A673 (cell line): ENCODE measurements at regions not wholly inside any gene's neighbourhood (a gene's known extent, or its start where the extent isn't known, plus 50 kb on each side); places are given as distances from the start of the nearest gene placed in this dataset.

Source experiments
- BruUV-seq: library from RNA; stranded (reverse); fragments of 400-500 nt; replicated peaks from 2 replicates; lab custom pipeline; 2021; lab: Mats Ljungman, UMichigan
- CTCF ChIA-PET: fragments of 300-600 bp; sonication (Branson Sonifier 250); formaldehyde crosslinking; loops from one replicate; lab custom pipeline; 2022; ENCODE audit warnings: antibody characterized with exemption; lab: Charles Lee
- POLR2A ChIA-PET: fragments of 300-600 bp; sonication (Branson Sonifier 250); formaldehyde crosslinking; loops from one replicate; lab custom pipeline; 2022; ENCODE audit warnings: antibody characterized with exemption; ENCODE audit not compliant: low non-redundant PET; lab: Charles Lee
- DNase-seq: peaks from one replicate; pipeline ENCODE4 v3.0.0-alpha.2; 2015; ENCODE audit warnings: low spot score
- H3K27ac ChIP-seq: fragments of 200-600 bp; sonication (generic); 2 replicates; pipeline ENCODE4 v1.5.1; 2016; ENCODE audit warnings: mixed run types, low read depth, mild to moderate bottlenecking, mixed read lengths, antibody characterized with exemption, low read length; ENCODE audit not compliant: poor library complexity, severe bottlenecking
- H3K27me3 ChIP-seq: fragments of 200-600 bp; sonication (generic); replicated peaks from 2 replicates; pipeline ENCODE4 v1.6.1; 2017; ENCODE audit warnings: mixed run types, low read depth, mild to moderate bottlenecking, mixed read lengths, antibody characterized with exemption, low read length; ENCODE audit not compliant: insufficient read depth, poor library complexity
- H3K36me3 ChIP-seq: fragments of 200-600 bp; sonication (generic); 2 replicates; pipeline ENCODE4 v1.6.1; 2016; ENCODE audit warnings: mixed run types, mild to moderate bottlenecking, mixed read lengths, antibody characterized with exemption, low read length; ENCODE audit not compliant: insufficient read depth, poor library complexity, severe bottlenecking
- H3K4me1 ChIP-seq: fragments of 200-600 bp; sonication (generic); 2 replicates; pipeline ENCODE4 v1.6.1; 2017; ENCODE audit warnings: mixed run types, mild to moderate bottlenecking, mixed read lengths, antibody characterized with exemption, low read length; ENCODE audit not compliant: insufficient read depth, poor library complexity, severe bottlenecking
- H3K4me3 ChIP-seq: fragments of 200-600 bp; sonication (generic); 2 replicates; pipeline ENCODE4 v1.5.1; 2016; ENCODE audit warnings: low read depth, mixed run types, mild to moderate bottlenecking, mixed read lengths, low read length; ENCODE audit not compliant: poor library complexity, severe bottlenecking
- H3K9me3 ChIP-seq: fragments of 200-600 bp; sonication (generic); 2 replicates; pipeline ENCODE4 v1.6.1; 2016; ENCODE audit warnings: mixed run types, low read depth, mild to moderate bottlenecking, mixed read lengths, antibody characterized with exemption, low read length; ENCODE audit not compliant: poor library complexity, severe bottlenecking
- EZH2 ChIP-seq: fragments of 200-600 bp; sonication (generic); IDR thresholded peaks from 2 replicates; pipeline ENCODE4 v1.6.1; 2017; ENCODE audit warnings: borderline replicate concordance, low read depth, mild to moderate bottlenecking, mixed read lengths, antibody characterized with exemption, low read length; ENCODE audit not compliant: poor library complexity, severe bottlenecking
- intact Hi-C: fragments of 100-400 bp; cut with micrococcal nuclease; formaldehyde crosslinking; loops from one replicate; pipeline ENCODE4 v1.10.0; 2022; ENCODE audit not compliant: unreplicated experiment
- TF ChIP-seq, protein P1 (sequence below): fragments of 300-800, 200-600 bp; sonication (generic); conservative IDR thresholded peaks from 2 replicates; pipeline ENCODE4 v1.5.1; 2017; ENCODE audit warnings: low read depth, mild to moderate bottlenecking, antibody characterized with exemption, low read length, moderate library complexity, mixed read lengths

DNA sequence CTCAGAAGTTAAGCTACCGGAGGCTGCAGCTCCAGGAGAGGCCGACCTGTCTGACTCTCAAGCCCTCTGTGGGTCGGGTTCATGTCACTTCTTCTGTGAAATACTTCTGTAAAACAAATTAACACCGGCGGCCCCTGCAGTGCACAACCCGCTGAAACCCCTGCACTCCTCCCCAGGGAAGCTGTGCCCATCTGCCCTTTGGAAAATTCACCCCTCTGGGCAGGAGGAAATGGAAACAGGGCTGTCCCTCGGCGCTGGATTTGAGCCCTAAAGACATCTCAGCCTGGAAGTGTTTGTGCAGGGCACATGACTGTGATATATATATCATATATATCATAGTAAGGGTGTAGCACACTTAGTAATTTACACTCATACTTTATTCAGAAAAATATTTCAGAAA, 415.3 kb downstream of the IRS2 start:
- no peaks in the 10 kb centered on the region for H3K27me3 ChIP-seq
- TF ChIP-seq, protein P1, sequence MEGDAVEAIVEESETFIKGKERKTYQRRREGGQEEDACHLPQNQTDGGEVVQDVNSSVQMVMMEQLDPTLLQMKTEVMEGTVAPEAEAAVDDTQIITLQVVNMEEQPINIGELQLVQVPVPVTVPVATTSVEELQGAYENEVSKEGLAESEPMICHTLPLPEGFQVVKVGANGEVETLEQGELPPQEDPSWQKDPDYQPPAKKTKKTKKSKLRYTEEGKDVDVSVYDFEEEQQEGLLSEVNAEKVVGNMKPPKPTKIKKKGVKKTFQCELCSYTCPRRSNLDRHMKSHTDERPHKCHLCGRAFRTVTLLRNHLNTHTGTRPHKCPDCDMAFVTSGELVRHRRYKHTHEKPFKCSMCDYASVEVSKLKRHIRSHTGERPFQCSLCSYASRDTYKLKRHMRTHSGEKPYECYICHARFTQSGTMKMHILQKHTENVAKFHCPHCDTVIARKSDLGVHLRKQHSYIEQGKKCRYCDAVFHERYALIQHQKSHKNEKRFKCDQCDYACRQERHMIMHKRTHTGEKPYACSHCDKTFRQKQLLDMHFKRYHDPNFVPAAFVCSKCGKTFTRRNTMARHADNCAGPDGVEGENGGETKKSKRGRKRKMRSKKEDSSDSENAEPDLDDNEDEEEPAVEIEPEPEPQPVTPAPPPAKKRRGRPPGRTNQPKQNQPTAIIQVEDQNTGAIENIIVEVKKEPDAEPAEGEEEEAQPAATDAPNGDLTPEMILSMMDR: no peak
- no peak for TF ChIP-seq EZH2
- no peaks in the 10 kb centered on the region for H3K4me1 ChIP-seq
- no peaks in the 10 kb centered on the region for H3K36me3 ChIP-seq
- ChIA-PET POLR2A (no interaction called here), CTCF (no interaction called here)
- H3K27ac ChIP-seq: no peak overlapping the region
- DNase-seq: no peak
- intact Hi-C loops: no loop called here
- no peak overlapping the region for H3K4me3 ChIP-seq
- no TSS peak for BruUV-seq
- no peaks in the 10 kb centered on the region for H3K9me3 ChIP-seq

DNA sequence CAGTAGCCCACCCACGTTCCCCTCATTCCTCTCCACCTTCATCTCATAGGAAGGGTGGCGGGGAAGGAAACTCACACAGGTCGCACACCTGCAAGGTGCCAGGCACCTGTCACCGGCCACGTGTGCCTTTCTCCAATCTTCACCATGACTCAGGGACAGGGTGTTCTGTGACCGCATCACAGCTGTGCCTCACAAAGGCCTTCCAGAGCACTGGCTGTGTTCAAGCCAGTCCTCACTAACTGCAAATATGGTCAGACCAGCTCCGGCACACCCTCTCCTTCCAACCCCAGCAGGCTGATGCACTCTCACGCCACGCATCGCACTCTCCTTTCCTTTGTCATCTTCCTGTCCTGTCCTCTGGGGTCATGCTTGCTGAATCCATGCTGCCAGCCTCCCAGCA, 415.9 kb downstream of the IRS2 start:
- no peak overlapping the region for H3K4me3 ChIP-seq
- H3K4me1 ChIP-seq: no peaks in the 10 kb centered on the region
- ChIA-PET POLR2A (no interaction called here), CTCF (no interaction called here)
- H3K9me3 ChIP-seq: no peaks in the 10 kb centered on the region
- no peak for DNase-seq
- H3K36me3 ChIP-seq: no peaks in the 10 kb centered on the region
- no TSS peak for BruUV-seq
- H3K27ac ChIP-seq: no peak overlapping the region
- intact Hi-C loops: no loop called here
- no peak for TF ChIP-seq EZH2
- TF ChIP-seq, protein P1: no peak
- H3K27me3 ChIP-seq: no peaks in the 10 kb centered on the region

DNA sequence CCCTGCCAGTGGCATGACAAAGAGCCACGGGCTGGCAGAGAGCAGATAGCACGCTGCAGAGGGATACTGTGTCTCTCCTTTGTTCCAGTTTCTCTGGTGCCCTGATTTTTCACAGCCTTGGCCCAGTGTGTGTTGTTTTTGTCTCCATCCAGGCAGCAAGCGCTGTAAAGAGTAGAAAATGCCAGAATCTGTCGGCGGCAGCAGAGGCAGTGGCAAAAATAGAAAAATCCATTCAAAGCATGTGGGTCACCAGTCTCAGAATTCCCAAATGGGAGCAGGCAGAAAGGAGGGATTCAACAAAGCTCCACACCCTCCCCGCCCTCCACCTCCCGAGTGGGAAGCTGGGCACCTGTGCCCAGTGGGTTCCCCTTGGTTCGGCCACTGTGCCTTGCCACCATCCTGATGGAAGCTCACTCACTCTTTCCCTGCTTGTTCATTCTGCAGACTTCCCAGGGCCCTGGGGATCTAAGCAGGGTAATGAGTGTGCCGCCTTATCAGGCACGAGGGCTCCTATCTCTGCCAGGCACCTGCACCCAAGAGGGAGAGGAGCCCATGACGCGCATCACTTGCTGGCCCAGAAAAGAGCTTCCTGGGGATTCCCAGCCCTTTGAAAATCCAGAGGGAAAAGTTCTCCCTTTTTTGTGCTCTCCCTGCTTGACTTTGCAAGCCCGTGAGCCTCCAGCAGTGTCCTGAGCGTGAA, 416.9 kb downstream of the IRS2 start:
- H3K27me3 ChIP-seq: no peaks in the 10 kb centered on the region
- TF ChIP-seq, protein P1: no peak
- no peak for TF ChIP-seq EZH2
- no peaks in the 10 kb centered on the region for H3K4me1 ChIP-seq
- intact Hi-C loops: no loop called here
- H3K27ac ChIP-seq: no peak overlapping the region
- H3K36me3 ChIP-seq: no peaks in the 10 kb centered on the region
- H3K4me3 ChIP-seq: no peak overlapping the region
- H3K9me3 ChIP-seq: no peaks in the 10 kb centered on the region
- no peak for DNase-seq
- no TSS peak for BruUV-seq
- ChIA-PET POLR2A (no interaction called here), CTCF (no interaction called here)
